ENCODE measurements at regions not wholly inside any gene's neighbourhood (a gene's known extent, or its start where the extent isn't known, plus 50 kb on each side); places are given as distances from the start of the nearest gene placed in this dataset.

DNA sequence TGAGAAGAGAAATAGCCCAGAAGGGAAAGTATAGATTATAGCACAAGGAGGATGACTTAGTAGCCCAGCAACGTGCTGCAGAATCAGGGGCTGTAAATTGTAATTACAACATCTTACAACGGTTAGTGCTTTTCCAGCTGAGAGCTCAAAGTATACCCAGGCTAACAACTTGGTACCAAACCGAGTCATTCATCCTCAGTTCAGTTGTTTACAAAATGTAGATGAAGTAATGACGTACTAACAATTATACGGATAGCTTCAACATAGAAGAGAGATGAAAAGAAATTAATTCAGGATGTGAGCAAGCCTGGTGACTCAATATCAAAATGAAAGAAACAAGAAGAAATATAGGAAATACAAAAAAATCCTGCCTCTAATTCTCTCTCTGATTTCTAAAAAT lies 99.2 kb downstream of the DYNAP start:
- no peaks in the 10 kb centered on the region for H3F3A ChIP-seq (ENCODE audit: insufficient read depth)
- no peaks in the 10 kb centered on the region for H4K20me1 ChIP-seq (ENCODE audit: low read depth, low read length)
- no peak overlapping the region for H3K9ac ChIP-seq (ENCODE audit: low read length)
- no peak overlapping the region for H3K4me3 ChIP-seq (ENCODE audit: insufficient read depth, low read length, poor library complexity, severe bottlenecking)
- no peaks in the 10 kb centered on the region for H3K9me3 ChIP-seq (ENCODE audit: insufficient read depth, low read length)
- H3K27me3 ChIP-seq (ENCODE audit: low read length) = peaks cover 3% of the 10 kb centered on the region; the same call in 1 of the 2 replicates
- no peak overlapping the region for H3K27ac ChIP-seq (ENCODE audit: low read depth, low read length)
- no peak overlapping the region for H2AFZ ChIP-seq (ENCODE audit: low read depth, low read length, severe bottlenecking)
- H3K9me2 ChIP-seq (replicated peaks; ENCODE audit: insufficient read depth, low read length) = no peaks in the 10 kb centered on the region
- no peaks in the 10 kb centered on the region for H3K79me2 ChIP-seq (ENCODE audit: insufficient read depth, low read length)
- no peak for TF ChIP-seq EZH2phosphoT487 (conservative IDR thresholded peaks at IDR 0.05; ENCODE audit: low read length)
- TF ChIP-seq, protein P1, sequence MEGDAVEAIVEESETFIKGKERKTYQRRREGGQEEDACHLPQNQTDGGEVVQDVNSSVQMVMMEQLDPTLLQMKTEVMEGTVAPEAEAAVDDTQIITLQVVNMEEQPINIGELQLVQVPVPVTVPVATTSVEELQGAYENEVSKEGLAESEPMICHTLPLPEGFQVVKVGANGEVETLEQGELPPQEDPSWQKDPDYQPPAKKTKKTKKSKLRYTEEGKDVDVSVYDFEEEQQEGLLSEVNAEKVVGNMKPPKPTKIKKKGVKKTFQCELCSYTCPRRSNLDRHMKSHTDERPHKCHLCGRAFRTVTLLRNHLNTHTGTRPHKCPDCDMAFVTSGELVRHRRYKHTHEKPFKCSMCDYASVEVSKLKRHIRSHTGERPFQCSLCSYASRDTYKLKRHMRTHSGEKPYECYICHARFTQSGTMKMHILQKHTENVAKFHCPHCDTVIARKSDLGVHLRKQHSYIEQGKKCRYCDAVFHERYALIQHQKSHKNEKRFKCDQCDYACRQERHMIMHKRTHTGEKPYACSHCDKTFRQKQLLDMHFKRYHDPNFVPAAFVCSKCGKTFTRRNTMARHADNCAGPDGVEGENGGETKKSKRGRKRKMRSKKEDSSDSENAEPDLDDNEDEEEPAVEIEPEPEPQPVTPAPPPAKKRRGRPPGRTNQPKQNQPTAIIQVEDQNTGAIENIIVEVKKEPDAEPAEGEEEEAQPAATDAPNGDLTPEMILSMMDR (IDR thresholded peaks at IDR 0.05; ENCODE audit: insufficient read depth, low read length, poor library complexity, severe bottlenecking) = no peak
- H3K4me2 ChIP-seq (ENCODE audit: low read depth, low read length, poor library complexity, severe bottlenecking) = no peak overlapping the region
- H3K36me3 ChIP-seq (ENCODE audit: low read length) = no peaks in the 10 kb centered on the region

DNA sequence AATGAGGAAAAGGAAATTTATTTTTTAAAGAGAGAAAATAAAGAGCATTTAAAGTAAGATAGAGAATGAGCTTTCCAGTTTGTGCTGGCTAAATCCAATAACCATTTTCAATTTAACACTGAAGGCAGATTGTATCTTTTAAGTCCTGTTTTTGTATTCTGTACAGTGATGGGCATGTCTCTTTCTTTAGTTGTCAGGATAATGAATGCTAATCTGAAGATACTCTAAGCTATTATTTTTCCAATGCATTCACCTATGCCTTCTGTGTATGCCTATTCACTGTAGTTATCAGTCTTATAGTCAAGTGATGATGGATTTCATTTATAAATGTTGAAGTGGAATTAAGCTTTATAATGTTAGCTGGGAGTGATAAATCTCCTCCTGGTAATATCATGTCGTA lies 101.4 kb downstream of the DYNAP start:
- H3K36me3 ChIP-seq (ENCODE audit: low read length) = no peaks in the 10 kb centered on the region
- H3K79me2 ChIP-seq (ENCODE audit: insufficient read depth, low read length) = no peaks in the 10 kb centered on the region
- H3K9ac ChIP-seq (ENCODE audit: low read length) = no peak overlapping the region
- no peak for TF ChIP-seq EZH2phosphoT487 (conservative IDR thresholded peaks at IDR 0.05; ENCODE audit: low read length)
- TF ChIP-seq, protein P1 (IDR thresholded peaks at IDR 0.05; ENCODE audit: insufficient read depth, low read length, poor library complexity, severe bottlenecking) = no peak
- H4K20me1 ChIP-seq (ENCODE audit: low read depth, low read length) = no peaks in the 10 kb centered on the region
- H2AFZ ChIP-seq (ENCODE audit: low read depth, low read length, severe bottlenecking) = no peak overlapping the region
- H3K9me2 ChIP-seq (replicated peaks; ENCODE audit: insufficient read depth, low read length) = no peaks in the 10 kb centered on the region
- peaks cover 3% of the 10 kb centered on the region; the same call in 1 of the 2 replicates for H3K27me3 ChIP-seq (ENCODE audit: low read length)
- H3F3A ChIP-seq (ENCODE audit: insufficient read depth) = no peaks in the 10 kb centered on the region
- H3K4me2 ChIP-seq (ENCODE audit: low read depth, low read length, poor library complexity, severe bottlenecking) = no peak overlapping the region
- no peak overlapping the region for H3K4me3 ChIP-seq (ENCODE audit: insufficient read depth, low read length, poor library complexity, severe bottlenecking)
- H3K9me3 ChIP-seq (ENCODE audit: insufficient read depth, low read length) = no peaks in the 10 kb centered on the region
- no peak overlapping the region for H3K27ac ChIP-seq (ENCODE audit: low read depth, low read length)

DNA sequence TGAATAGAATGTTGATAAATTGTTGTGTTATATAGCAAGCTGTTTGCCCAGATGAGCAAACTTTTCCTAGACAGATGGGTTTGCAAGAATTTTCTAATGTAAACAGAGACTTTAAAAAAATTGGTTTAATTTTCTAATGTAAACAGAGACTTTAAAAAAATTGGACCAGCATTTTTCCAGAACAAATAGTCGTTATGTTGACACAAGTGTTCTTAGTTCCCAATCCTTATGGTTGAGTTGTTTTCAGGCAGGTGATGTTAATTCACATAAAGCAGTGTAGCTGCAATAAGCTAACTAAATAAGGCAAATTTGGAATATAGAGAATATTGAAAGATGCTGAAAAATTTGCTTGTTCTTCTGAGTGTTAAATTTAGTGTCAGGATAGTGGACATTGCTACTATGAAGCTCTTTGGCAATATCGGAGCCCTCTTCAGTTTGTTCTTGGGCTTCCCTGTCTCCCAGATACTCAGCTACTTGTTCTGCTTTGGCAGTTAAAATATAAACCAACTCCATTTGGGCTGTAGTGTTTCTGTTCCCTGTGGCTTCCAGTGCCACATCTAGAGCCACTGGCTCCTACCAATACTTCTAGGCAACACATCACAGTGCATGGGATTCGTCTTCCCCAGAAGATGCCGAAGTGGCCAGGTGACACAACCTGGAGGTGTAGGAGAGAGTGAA lies 105.7 kb downstream of the DYNAP start:
- H3K9me2 ChIP-seq (replicated peaks; ENCODE audit: insufficient read depth, low read length) = no peaks in the 10 kb centered on the region
- no peak overlapping the region for H3K9ac ChIP-seq (ENCODE audit: low read length)
- no peaks in the 10 kb centered on the region for H3K9me3 ChIP-seq (ENCODE audit: insufficient read depth, low read length)
- no peaks in the 10 kb centered on the region for H3F3A ChIP-seq (ENCODE audit: insufficient read depth)
- TF ChIP-seq, protein P1 (IDR thresholded peaks at IDR 0.05; ENCODE audit: insufficient read depth, low read length, poor library complexity, severe bottlenecking) = no peak
- no peak for TF ChIP-seq EZH2phosphoT487 (conservative IDR thresholded peaks at IDR 0.05; ENCODE audit: low read length)
- H3K4me2 ChIP-seq (ENCODE audit: low read depth, low read length, poor library complexity, severe bottlenecking) = no peak overlapping the region
- H4K20me1 ChIP-seq (ENCODE audit: low read depth, low read length) = no peaks in the 10 kb centered on the region
- no peaks in the 10 kb centered on the region for H3K27me3 ChIP-seq (ENCODE audit: low read length)
- no peaks in the 10 kb centered on the region for H3K36me3 ChIP-seq (ENCODE audit: low read length)
- H3K27ac ChIP-seq (ENCODE audit: low read depth, low read length) = no peak overlapping the region
- no peak overlapping the region for H3K4me3 ChIP-seq (ENCODE audit: insufficient read depth, low read length, poor library complexity, severe bottlenecking)
- no peak overlapping the region for H2AFZ ChIP-seq (ENCODE audit: low read depth, low read length, severe bottlenecking)
- H3K79me2 ChIP-seq (ENCODE audit: insufficient read depth, low read length) = no peaks in the 10 kb centered on the region

Measured in SU-DHL-6 (cell line).